T-helper 17 cell (primary cell): ENCODE measurements at regions not wholly inside any gene's neighbourhood (a gene's known extent, or its start where the extent isn't known, plus 50 kb on each side); places are given as distances from the start of the nearest gene placed in this dataset.
"Not testable (repeated sequence)": the region's sequence is repeated elsewhere in the genome, so short reads cannot be mapped to it uniquely, and the experiment has no call there.

Experiments
- ATAC-seq: fragments of 150-1000 bp; cut with Tn5 transposase; 2 replicates; pipeline ENCODE4 v1.10.0; 2021; ENCODE audit warnings: mild to moderate bottlenecking, moderate library complexity
- DNase-seq, 3 donors: peaks; one replicate each; pipeline versions ENCODE4 v3.0.0 to v3.0.0-alpha.2; 2020 to 2021
- H3K9me3 ChIP-seq: one replicate; pipeline ENCODE4 v1.7.0; 2013; ENCODE audit warnings: low read length, mild to moderate bottlenecking; ENCODE audit not compliant: control insufficient read depth, poor library complexity, severe bottlenecking
- H3K27ac Mint-ChIP-seq: one replicate; pipeline ENCODE4 v1.8.0; 2022; ENCODE audit warnings: mild to moderate bottlenecking, moderate library complexity, mixed read lengths
- H3K27me3 Mint-ChIP-seq: one replicate; pipeline ENCODE4 v1.8.0; 2022; ENCODE audit warnings: mixed read lengths
- H3K36me3 Mint-ChIP-seq: one replicate; pipeline ENCODE4 v1.8.0; 2022; ENCODE audit warnings: low read depth, mixed read lengths
- H3K4me1 Mint-ChIP-seq: one replicate; pipeline ENCODE4 v1.8.0; 2022; ENCODE audit warnings: mild to moderate bottlenecking, mixed read lengths
- H3K4me3 Mint-ChIP-seq: one replicate; pipeline ENCODE4 v1.8.0; 2022; ENCODE audit warnings: mild to moderate bottlenecking, moderate library complexity, mixed read lengths

DNA sequence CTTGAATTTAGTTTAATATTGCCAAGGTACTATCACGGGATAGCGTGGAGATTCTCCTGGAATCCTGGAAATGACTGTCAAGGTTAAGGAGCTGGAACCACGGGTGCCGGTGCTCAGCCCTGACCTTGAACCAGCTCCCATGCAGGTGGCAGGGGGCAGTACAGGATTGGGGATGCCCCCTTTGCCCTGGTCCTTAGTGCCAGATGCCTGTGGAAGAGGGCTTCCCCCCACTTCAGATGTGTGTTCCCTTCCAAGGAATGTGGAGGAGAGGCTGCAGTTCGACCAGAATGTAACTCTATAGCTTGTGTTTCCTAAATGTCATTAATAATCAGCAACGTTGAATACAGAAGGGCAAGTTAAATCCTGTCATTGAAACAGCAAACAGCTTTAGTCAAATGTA lies 258.9 kb downstream of the VRK1 start:
- H3K27ac Mint-ChIP-seq = no peak overlapping the region
- DNase-seq (no peak), ATAC-seq (no peak)
- no peaks in the 10 kb centered on the region for H3K9me3 ChIP-seq
- no peaks in the 10 kb centered on the region for H3K36me3 Mint-ChIP-seq
- H3K4me3 Mint-ChIP-seq = no peak overlapping the region
- H3K4me1 Mint-ChIP-seq = no peaks in the 10 kb centered on the region
- peaks cover 6% of the 10 kb centered on the region for H3K27me3 Mint-ChIP-seq

DNA sequence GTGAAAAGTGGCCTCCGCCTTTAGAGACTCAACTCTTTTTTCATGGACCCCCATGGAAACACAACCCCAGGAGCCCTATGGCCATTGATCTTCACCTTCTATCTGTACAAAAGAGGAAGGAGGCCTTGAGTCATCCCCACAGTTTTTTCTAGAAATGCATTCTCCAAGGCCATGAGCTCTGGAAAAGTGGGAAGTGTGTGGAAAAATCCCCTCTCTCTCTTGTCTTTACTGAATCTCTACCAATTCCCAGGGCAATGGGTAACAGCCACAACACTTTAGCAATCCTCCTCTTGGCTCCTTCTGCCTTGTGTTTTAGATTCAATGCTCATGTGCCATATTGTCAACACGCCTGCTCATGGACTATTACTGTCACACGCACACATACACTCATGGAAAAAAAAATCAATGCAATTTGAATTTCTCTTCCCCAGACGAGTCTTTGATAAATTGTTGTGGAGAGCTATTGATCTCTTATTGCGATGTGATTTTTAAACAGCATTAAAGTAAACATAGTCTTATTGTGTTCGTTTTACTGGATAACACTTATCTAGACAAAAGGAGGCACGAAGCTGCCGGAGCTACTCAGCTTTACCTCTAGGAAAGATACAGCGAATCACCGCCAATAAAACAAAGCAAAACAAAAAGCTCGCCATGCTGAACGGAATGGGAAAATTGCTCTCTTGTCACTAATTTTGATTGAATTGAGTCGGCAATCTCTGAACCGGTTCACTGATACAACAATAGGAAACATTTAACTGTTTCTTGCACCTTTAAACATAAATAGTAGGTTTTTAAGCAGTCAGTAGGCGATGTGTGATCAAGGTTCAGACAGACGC lies 260.3 kb downstream of the VRK1 start:
- peaks cover 6% of the 10 kb centered on the region for H3K27me3 Mint-ChIP-seq
- H3K4me3 Mint-ChIP-seq = no peak overlapping the region
- H3K9me3 ChIP-seq = no peaks in the 10 kb centered on the region
- DNase-seq (no peak), ATAC-seq (no peak)
- no peaks in the 10 kb centered on the region for H3K4me1 Mint-ChIP-seq
- no peak overlapping the region for H3K27ac Mint-ChIP-seq
- H3K36me3 Mint-ChIP-seq = no peaks in the 10 kb centered on the region

GRCh38 chr14:97058074-97058467 lies 260.9 kb downstream of the VRK1 start:
- no peak overlapping the region for H3K4me3 Mint-ChIP-seq
- no peaks in the 10 kb centered on the region for H3K9me3 ChIP-seq
- ATAC-seq = no peak
- H3K27me3 Mint-ChIP-seq = peaks cover 6% of the 10 kb centered on the region
- no peak for DNase-seq
- H3K36me3 Mint-ChIP-seq = no peaks in the 10 kb centered on the region
- no peak overlapping the region for H3K27ac Mint-ChIP-seq
- no peaks in the 10 kb centered on the region for H3K4me1 Mint-ChIP-seq

DNA sequence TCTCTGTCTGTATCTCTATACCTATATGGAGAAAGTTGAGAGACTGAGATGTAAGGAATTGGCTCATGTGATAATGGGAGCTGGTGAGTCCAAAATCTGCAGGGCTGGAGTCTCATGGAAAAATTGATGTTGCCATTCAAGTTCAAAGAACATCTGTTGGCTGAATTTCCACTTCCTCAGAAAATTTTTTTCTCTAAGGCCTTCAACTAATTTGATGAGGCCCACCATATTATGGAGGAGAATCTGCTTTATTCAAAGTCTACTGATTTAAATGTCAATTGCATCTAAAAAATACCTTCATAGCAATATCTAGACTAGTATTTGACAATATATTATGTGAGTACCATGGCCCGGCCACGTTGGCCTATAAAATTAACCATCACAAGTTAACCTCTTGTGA lies 261.4 kb downstream of the VRK1 start:
- no peaks in the 10 kb centered on the region for H3K36me3 Mint-ChIP-seq
- no peak for ATAC-seq
- no peak overlapping the region for H3K4me3 Mint-ChIP-seq
- no peak overlapping the region for H3K27ac Mint-ChIP-seq
- H3K9me3 ChIP-seq = no peaks in the 10 kb centered on the region
- DNase-seq = no peak
- H3K27me3 Mint-ChIP-seq = peaks cover 6% of the 10 kb centered on the region
- no peaks in the 10 kb centered on the region for H3K4me1 Mint-ChIP-seq

DNA sequence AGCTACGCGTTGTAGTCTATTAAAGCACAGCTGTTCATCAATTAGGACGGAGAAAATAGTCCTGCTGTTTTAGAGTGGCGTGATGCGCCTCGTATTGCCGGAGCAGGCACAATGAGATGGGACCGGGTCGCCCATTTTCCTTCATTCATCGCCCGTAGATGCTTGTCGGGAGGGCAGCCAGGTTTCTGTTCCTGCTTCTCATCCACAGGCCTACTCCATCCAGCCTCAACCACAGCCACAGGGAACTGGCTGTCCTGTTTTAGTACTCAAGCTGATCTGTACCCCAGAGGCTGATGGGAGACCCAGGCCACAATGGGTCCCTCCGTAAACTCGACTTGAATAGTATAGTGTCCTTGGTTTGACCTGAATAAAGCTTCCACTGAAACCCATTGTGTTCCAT lies 264.0 kb downstream of the VRK1 start:
- no peak overlapping the region for H3K27ac Mint-ChIP-seq
- no peaks in the 10 kb centered on the region for H3K36me3 Mint-ChIP-seq
- DNase-seq (no peak), ATAC-seq (no peak)
- H3K27me3 Mint-ChIP-seq = peaks cover 16% of the 10 kb centered on the region
- no peaks in the 10 kb centered on the region for H3K4me1 Mint-ChIP-seq
- H3K9me3 ChIP-seq = no peaks in the 10 kb centered on the region
- H3K4me3 Mint-ChIP-seq = no peak overlapping the region

DNA sequence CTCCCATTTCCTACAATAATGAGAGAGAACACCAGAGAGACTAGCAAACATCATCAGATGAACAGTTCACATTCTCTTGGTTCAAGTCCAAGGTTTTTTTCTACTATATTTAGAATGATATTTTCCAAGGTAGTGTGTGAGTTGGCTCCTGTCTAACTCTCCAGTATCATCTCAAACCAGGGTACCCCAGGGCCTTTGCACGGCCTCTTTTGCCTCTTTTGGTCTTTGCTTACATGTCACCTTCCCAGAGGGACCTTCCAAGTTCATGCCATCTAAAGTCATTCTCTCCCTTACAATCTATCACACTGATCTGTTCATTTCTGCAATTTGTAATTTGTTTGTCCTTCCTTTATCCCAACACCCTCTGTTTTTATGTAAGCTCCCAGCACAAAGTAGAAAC lies 264.5 kb downstream of the VRK1 start:
- peaks cover under 1% of the 10 kb centered on the region for H3K4me1 Mint-ChIP-seq
- no peaks in the 10 kb centered on the region for H3K36me3 Mint-ChIP-seq
- peaks cover 18% of the 10 kb centered on the region for H3K27me3 Mint-ChIP-seq
- H3K27ac Mint-ChIP-seq = no peak overlapping the region
- no peaks in the 10 kb centered on the region for H3K9me3 ChIP-seq
- no peak overlapping the region for H3K4me3 Mint-ChIP-seq
- DNase-seq = no peak
- no peak for ATAC-seq

- H3K9me3 ChIP-seq = no peaks in the 10 kb centered on the region
- H3K27me3 Mint-ChIP-seq = peaks cover 20% of the 10 kb centered on the region
- H3K27ac Mint-ChIP-seq = no peak overlapping the region
- H3K4me3 Mint-ChIP-seq = no peak overlapping the region
- no peaks in the 10 kb centered on the region for H3K36me3 Mint-ChIP-seq
- H3K4me1 Mint-ChIP-seq = peaks cover 4% of the 10 kb centered on the region
- ATAC-seq (no peak), DNase-seq (no peak)
Observed at GRCh38 chr14:97065305-97066067, 268.3 kb downstream of the VRK1 start.

DNA sequence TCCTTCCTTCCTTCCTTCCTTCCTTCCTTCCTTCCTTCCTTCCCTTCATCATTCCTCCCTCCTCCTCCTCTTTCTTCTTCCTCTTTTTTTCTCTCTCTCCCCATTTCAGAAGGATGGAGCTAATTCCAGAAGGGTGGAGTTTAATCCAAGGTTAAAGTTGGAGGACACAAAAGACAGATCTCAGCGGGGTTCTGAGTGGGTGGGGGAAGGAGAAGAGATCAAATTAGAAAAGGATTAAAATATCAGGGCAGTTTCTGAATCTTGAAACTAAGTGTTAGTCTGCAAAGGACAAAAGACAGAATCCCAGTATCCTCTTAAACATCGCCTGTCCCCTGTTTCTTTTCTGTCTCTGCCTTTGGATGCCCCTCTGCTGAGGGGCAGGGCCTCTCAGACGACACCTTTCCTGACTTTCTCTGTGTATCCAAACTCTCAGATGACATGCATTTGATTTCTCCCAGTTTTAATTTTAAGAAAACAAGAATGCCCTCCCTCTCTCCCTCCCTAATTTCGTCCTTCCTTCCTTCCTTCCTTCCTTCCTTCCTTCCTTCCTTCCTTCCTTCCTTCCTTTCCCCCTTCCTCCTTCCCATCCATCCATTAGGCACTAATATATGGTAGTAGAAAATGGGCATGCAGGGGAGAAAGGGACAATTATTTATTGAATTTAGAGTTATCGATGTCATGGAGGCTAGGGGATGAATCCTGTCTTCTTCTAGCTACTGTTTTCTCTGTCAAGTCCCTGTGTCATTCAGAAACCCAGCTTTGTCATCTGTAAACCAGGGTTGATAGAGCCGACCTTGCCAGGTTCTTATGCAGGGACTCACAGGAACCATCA lies 269.1 kb downstream of the VRK1 start:
- H3K4me1 Mint-ChIP-seq = peaks cover 4% of the 10 kb centered on the region
- H3K27ac Mint-ChIP-seq = no peak overlapping the region
- no peak for DNase-seq
- ATAC-seq = no peak
- H3K27me3 Mint-ChIP-seq = peaks cover 20% of the 10 kb centered on the region
- no peaks in the 10 kb centered on the region for H3K36me3 Mint-ChIP-seq
- no peaks in the 10 kb centered on the region for H3K9me3 ChIP-seq
- H3K4me3 Mint-ChIP-seq = no peak overlapping the region

DNA sequence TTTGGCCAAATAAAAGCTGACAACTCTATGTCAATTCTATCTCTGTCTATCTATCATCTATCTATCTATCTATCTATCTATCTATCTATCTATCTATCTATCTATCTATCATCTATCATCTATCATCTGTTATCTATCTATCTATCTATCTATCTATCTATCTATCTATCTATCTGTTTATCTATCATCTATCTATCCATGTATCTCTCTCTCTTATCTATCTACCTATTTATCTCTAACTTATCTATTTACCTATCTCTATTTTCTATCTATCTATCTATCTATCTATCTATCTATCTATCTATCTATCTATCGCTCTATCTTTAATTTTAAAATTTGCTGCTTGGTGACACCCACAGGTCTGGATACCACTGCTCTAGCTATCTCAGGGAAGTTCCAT lies 271.1 kb downstream of the VRK1 start:
- not testable (repeated sequence) for ATAC-seq
- H3K27me3 Mint-ChIP-seq = peaks cover 20% of the 10 kb centered on the region

DNA sequence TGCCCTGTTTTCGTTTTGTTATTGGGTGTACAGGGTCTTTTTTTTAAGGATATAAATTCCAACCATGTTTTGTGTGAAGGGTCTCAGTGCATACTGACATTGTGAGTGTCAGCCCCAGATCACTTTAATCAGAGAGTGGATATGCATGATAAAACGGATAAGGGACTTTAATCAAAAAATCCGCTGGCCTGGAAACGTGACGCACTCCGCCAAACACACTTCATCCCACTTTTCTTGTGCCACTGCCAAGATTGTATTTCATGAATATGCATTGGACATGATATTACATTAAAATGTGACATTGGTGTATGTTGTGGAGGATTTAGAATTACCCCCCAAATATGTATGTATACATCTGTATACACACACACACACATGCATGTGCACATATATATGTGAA lies 273.1 kb downstream of the VRK1 start:
- no peaks in the 10 kb centered on the region for H3K36me3 Mint-ChIP-seq
- H3K4me1 Mint-ChIP-seq = peaks cover 6% of the 10 kb centered on the region
- DNase-seq (no peak), ATAC-seq (no peak)
- peaks cover 14% of the 10 kb centered on the region for H3K27me3 Mint-ChIP-seq
- no peaks in the 10 kb centered on the region for H3K9me3 ChIP-seq
- H3K27ac Mint-ChIP-seq = no peak overlapping the region
- no peak overlapping the region for H3K4me3 Mint-ChIP-seq

More for the DNA sequence above, 271.1 kb downstream of the VRK1 start:
- H3K27ac Mint-ChIP-seq, H3K4me3 Mint-ChIP-seq, H3K4me1 Mint-ChIP-seq, DNase-seq, H3K36me3 Mint-ChIP-seq, H3K9me3 ChIP-seq: not testable (repeated sequence)

GRCh38 chr14:97071177-97071576 lies 274.0 kb downstream of the VRK1 start:
- Mint-ChIP-seq H3K27ac (no peak overlapping the region), H3K4me1 (peaks cover 6% of the 10 kb centered on the region), H3K27me3 (peaks cover 9% of the 10 kb centered on the region), H3K36me3 (no peaks in the 10 kb centered on the region), H3K4me3 (no peak overlapping the region)
- DNase-seq (no peak), ATAC-seq (no peak)
- no peaks in the 10 kb centered on the region for H3K9me3 ChIP-seq

DNA sequence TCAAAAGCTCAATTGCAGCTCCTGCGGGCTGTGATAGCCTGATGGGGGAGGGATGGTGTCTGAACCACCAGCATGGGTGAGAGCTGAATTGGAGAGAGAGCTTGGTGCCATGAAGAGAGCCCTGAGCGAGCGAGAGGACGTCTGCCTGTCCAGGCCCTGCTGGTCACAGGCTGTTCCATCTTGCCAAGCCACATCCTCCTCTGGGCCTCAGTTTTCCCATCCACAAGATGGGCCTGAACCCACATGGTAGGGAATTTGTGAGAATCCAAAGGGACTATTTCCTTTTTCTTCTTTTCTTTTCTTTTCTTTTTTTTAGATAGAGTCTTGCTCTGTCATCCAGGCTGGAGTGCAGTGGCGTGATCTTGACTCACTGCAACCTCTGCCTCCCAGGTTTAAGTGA lies 276.4 kb downstream of the VRK1 start:
- peaks cover 13% of the 10 kb centered on the region for H3K4me1 Mint-ChIP-seq
- peaks cover 8% of the 10 kb centered on the region for H3K27me3 Mint-ChIP-seq
- no peaks in the 10 kb centered on the region for H3K9me3 ChIP-seq
- ATAC-seq = no peak
- no peak overlapping the region for H3K4me3 Mint-ChIP-seq
- no peaks in the 10 kb centered on the region for H3K36me3 Mint-ChIP-seq
- H3K27ac Mint-ChIP-seq = no peak overlapping the region
- DNase-seq = no peak

DNA sequence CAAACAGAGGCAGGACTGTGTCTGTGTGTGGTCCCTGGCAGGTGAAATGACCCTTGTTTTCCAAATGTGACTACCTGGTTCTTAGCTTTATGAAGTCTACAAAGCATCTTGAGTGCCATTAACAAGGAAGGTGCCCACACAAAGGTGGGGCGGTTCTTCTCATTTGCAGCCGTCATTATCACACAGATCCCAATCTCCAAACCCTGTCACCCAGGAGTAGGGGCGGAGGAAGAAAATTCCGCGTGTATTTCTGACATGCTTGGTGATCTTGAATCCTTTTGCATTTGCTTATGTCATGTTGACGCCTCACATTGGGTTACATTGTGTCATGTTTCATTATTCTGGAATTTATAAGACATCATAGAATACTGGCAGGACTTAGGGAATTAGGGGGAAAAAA lies 277.3 kb downstream of the VRK1 start:
- H3K9me3 ChIP-seq = no peaks in the 10 kb centered on the region
- Mint-ChIP-seq H3K27me3 (peaks cover 12% of the 10 kb centered on the region), H3K4me3 (no peak overlapping the region), H3K4me1 (peaks cover 13% of the 10 kb centered on the region), H3K36me3 (no peaks in the 10 kb centered on the region), H3K27ac (no peak overlapping the region)
- ATAC-seq (no peak), DNase-seq (no peak)
